ENCODE measurements at regions not wholly inside any gene's neighbourhood (a gene's known extent, or its start where the extent isn't known, plus 50 kb on each side); places are given as distances from the start of the nearest gene placed in this dataset.

DNA sequence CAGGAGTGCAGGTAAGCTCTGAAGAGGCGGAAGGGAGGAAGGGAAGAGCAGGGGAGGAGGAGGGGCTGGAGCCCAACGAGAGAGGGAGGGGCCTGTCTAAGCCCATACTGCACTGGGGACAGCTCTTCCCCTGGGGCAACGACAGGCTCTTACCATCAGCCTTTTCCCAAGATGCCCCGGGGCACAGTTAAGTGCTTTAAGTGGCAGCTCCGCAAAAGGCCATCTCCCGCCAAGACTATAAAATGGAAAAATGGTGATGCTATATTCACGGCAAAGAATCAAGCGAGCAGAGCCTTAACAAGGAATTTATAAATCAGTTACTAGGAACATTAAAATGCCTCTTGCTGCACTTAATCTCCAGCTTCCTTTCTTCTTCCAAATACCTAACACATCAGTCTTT lies 110.2 kb upstream of the NLRP1 start:
- no peak for DNase-seq (ENCODE audit: low spot score)

DNA sequence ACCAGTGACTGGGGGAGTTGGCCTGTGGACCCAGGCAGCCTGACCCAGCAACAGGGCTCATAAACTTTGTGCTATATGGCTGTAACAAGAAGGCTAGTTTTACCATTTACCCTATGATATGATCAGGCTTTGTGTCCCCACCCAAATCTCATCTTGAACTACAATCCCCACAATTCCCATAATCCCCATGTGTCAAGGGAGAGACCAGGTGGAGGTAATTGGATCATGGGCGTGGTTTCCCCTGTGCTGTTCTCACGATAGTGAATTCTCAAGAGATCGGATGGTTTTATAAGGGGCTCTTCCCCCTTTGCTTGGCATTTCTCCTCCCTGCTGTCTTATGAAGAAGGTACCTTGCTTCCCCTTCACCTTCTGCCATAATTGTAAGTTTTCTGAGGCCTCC lies 111.2 kb upstream of the NLRP1 start:
- no peak for DNase-seq (ENCODE audit: low spot score)

DNA sequence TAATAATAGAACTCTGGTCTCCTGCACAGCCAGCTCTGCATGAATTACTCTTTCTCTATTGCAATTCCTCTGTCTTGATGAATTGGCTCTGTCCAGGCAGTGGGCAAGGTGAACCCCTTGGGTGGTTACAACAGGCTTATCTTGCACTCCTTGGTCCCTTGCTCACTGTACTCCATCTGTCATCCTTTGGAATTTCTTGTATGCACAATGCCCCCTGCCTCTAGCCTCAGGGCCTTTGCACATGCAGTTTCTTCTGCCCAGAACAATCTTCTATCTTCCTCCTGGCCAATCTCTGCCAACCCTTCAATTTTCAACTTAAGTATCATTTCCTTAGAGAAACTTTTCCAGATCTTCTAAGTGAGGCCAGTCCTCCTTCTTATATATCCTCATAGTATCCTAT lies 114.7 kb upstream of the NLRP1 start:
- no peak for DNase-seq (ENCODE audit: low spot score)

GRCh38 chr17:5699814-5700213 lies 115.5 kb upstream of the NLRP1 start:
- no peak for DNase-seq (ENCODE audit: low spot score)

- no peak for DNase-seq (ENCODE audit: low spot score)
These were observed 116.4 kb upstream of the NLRP1 start for GRCh38 chr17:5700745-5701144.

- no peak for DNase-seq (ENCODE audit: low spot score)
These were observed 117.1 kb upstream of the NLRP1 start for GRCh38 chr17:5701381-5701780.

- DNase-seq (ENCODE audit: low spot score), result no peak
These were observed 118.7 kb upstream of the NLRP1 start for GRCh38 chr17:5702951-5703510.

DNA sequence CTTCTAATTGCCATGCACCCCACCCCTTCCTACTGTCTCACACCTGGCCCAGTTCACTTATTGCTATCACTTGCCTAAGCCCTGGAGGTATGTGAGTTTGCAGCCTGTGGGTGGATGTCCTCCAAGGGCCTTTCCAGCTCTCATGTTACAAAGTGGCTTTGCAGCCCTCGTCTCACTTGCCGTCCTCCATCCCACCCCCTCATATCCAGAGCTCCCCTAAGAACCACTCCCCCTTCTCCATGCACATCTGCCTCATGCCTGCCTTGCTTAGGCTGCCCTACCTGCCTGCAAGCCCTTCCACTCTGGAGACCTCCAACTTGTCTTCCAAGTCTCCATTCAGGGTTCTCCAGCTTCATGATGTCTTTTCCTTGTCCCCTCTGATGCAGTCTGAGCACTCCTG lies 119.4 kb upstream of the NLRP1 start:
- no peak for DNase-seq (ENCODE audit: low spot score)

DNA sequence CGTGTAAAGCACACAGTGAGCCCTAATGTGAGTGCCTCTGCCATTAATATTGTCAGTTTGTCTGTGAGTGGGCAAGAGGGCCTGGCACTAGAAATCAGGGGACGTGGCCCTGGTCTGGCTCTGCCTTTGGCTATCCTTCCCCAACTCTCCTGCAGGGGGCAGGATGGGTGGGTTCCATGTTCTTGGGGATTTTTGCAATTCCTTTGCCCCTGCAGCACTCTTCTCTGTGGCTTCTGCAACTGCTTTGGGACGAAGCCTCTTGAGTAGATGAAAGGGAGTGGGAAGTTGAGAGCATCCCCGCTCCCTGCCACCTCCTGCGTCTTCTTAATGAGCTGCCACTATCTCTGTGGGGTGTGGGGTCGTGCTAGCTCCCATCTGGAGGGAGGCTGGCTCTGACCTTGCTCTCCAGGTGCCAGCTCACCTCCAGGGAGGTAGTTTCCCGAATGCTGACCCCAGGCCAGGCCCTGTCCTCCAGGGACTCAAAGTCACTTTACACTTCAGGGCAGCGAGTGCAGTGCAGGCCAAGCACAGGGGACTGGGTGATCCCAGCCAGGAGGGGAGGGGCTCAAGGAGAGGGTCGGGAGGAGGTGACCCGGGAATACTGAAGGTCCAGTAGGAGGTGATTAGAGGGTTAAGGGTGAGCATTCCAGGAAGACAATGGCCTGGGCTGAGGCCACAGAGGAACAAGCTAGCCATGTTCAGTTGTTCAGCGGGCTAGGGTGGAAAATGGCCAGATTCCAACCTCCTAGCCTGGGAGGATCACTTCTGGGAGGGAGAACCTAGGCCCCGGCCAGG lies 121.0 kb upstream of the NLRP1 start:
- DNase-seq (ENCODE audit: low spot score), result peak; percentile 26

DNA sequence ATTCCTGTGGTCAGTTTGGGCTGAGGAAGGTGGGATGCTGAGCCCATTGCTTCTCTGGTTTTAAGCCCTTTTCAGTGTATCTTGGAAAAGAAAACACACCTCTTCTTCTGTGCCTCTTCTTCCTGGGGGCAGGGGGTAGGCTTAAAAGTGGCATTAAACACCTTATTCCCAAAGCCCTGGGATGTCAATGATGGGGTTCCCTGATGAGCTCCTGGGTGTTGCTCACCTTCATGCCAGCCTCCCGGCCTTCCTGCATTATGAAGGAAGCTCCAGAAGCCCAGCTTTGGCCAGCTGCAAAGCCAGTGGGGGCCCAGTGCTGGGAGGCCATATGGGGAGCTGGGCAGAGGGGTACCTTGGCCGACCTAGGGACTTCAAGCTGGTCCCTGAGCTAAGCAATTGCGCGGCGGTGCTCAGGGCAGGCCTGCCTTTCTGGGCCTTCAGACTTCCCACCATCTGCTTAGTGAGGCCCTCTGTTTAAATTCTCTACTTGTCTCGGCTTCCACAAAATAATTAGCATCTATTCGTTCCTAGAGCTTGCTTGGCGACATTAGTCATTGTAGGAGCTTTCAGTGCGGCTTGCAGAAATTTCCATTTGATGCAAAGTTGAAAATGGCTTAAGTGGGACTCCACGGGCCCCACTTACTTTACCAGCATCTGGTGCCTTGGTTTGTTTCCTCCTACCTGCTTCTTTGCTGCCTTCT lies 121.7 kb upstream of the NLRP1 start:
- DNase-seq (ENCODE audit: low spot score), result no peak

DNA sequence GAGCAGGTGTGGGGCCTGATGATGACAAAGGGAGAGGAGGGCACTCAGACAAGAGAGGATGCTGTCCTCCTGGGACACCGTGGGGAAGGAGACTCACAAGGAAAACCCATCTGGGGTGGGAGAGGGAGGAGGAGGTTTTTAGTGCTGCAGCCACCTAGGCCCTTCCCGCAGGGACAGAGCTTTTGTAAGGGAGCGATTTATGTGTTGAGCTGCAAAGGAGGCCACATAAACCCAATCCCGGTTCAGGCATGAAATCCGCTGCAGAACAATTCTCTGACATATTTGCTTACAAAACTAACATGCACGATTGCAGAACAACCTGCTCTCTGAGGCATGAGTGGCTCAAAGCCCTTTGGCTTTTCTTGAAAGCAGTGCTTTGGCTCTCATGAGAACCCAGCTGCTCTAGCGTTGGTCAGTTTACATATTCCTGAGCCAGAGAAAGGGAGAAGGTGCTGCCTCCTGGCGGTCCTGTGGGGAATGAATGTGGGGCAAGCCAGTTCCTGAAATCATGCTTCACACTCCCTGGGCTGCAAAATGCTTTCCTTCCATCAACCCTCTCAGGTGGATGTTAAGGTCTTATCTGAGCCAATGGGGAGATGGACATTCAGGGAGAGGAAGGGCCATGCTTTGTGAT lies 122.4 kb upstream of the NLRP1 start:
- DNase-seq (ENCODE audit: low spot score), result peak; percentile 64

GRCh38 chr17:5707482-5707881 lies 123.2 kb upstream of the NLRP1 start:
- DNase-seq (ENCODE audit: low spot score), result no peak

DNA sequence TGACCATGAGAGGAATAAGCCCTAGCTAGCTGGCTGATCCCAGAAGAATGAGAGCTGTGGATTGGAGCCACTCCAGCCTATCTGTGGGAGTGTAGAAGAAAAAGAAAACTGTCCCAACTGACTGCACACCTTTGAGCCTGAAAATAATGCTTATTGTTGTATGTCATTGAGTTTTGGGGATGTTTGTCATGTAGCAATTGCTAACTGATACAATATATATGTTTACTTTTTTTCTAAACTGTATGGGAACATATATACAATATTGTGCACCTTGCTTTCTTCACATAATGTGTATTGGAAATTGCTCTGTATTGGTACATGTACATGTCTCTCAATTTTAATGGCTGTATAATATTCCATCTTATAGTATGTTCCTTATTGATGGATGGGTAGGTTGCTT lies 124.0 kb upstream of the NLRP1 start:
- DNase-seq (ENCODE audit: low spot score), result no peak

DNA sequence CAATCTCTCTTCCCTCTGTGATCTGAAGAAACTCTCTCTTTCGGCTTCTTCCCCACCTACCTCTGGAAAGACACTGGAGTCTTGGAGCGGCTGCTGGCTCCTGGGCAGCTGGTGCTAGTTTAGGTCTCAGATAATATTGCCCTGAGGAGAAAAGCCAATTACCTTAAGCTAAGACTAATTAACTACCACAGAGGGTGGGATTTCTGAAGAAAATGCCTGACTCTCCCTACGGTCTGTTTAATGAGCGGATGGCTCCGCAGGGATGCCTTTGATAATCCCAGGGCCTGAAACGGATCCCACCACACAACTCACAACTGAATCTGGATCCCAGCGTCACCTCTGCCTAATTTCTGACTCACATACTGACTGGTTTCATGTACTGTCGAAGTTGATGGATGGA lies 127.0 kb upstream of the NLRP1 start:
- DNase-seq (ENCODE audit: low spot score), result no peak

DNA sequence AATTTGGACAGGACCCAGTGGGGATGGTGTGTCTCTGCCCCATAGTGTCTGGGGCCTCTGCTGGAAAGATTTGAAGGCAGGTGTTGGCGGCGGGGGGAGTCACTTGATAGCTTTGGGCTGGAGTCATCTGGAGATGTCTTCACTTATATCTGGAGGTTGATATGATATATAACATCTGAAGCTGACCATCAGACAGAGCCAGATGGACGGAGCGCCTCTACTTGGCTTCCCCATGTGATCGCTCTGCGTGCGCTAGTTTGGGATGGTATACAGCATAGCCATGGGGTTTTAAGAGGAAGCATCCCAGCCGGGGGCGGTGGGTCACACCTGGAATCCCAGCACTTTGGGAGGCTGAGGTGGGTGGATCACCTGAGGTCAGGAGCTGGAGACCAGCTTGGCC lies 130.7 kb upstream of the NLRP1 start:
- DNase-seq (ENCODE audit: low spot score), result no peak

DNA sequence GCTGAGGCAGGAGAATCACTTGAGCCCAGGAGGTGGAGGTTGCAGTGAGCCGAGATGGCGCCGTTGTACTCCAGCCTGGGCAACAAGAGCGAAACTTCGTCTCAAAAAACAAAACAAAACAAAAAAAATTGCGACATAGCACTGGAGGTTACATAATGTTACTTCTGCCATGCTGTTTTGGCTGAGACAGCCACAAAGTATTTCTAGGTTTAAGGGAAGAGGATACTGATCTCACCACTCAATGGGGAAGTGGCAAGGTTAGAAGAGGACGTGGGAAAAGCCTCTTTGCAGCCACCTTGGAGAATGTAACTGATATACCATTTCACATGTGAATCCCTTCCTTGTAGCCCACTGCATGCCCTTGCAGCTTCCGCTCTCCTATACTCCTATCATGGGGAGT lies 131.2 kb upstream of the NLRP1 start:
- DNase-seq (ENCODE audit: low spot score), result no peak

DNA sequence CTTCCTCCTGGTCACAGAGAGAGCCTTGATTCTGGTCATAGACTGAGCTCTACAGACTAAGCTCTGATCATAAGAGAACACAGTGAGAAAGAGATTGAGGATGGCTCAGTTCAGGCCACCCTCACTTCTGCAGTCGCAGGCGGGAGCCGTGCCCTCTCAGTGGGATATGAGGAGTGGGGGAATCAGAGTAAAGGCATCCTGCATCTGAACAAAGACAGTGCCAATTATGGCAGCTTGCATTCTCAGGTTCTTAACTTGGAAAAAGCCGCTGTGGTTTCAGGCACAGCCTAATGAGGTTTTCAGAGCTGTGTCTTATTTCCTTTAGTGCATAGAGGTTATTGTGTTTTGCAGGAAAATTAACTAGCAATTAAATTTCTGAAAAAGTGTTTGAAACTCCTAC lies 134.4 kb upstream of the NLRP1 start:
- no peak for DNase-seq (ENCODE audit: low spot score)

DNA sequence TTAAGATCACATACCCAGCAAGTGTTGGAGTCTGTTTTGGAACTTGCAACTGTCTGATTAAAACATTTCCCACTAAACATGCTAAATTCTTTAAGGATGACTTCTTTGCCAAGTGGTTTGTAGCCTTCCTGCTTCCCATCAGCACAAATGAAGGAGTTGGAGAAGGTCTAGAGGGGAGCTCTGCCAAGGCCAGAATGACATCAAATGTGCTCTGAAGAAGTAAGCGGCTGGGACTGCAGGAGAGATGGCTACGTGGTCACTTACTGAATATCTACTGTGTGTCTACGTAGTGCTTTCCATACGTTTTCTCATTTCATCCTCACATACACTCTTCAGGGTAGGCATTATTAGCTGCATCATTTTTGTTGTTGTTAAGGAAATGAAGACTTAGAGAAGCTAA lies 135.7 kb upstream of the NLRP1 start:
- no peak for DNase-seq (ENCODE audit: low spot score)

DNA sequence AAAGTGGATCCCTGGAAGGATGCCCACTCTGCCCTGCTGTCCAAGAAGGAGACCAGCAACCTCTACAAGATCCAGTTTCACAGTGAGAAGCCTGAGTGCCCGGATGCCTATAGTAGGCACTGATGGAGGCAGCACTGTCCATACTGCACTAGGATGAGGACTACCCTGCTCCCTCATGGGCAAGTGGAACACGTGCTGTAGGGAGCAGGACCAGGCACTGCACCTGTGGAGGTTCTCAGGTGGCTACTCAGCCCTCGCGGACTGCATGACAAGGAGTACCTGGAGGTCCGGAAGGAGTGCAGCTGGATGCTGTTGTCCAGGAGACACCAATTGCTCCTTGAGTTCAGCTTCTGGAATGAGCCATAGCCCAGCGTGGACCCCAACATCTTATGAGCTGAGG lies 146.1 kb upstream of the NLRP1 start:
- DNase-seq (ENCODE audit: low spot score), result no peak

GRCh38 chr17:5740937-5741336 lies 156.6 kb upstream of the NLRP1 start:
- no peak for DNase-seq (ENCODE audit: low spot score)

- DNase-seq (ENCODE audit: low spot score), result no peak
These were observed 157.5 kb upstream of the NLRP1 start for GRCh38 chr17:5741810-5742209.

DNA sequence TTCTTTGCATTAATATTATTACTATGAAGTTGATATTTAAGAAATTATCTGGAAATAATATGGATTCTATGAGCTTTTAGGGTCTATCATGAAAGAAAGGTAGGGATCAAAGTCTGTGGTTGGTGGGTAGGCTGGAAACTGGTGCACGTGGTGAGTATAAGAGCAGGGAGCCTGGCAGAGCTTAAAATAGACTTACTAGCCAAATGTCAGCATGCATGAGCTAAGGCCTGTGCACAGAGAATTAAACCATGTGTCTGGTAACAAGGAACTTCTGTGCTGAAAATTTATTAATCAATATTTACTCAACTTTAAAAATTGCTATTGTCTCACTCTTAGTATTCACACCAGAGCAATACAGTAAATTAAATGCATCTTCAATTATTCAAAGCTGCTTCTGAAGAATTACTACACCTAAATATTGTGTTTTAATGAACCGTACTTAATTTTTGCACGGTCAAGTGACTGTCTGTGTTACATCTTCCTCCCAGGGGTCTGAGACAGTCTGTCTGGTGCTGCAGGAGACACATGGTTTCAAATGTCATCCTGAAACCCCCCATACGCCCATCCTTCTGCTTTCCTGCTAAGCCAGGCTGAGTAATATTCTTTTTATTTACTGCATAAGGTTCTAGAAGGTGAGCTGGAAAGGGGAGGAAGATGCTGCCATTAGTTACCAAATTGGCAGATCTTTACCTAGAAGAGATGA lies 161.0 kb upstream of the NLRP1 start:
- no peak for DNase-seq (ENCODE audit: low spot score)
